Lung (tissue), 11 donors: ENCODE measurements at regions not wholly inside any gene's neighbourhood (a gene's known extent, or its start where the extent isn't known, plus 50 kb on each side); places are given as distances from the start of the nearest gene placed in this dataset.
A peak's percentile ranks its signal among the peaks of the same experiment; 100 is the strongest.

Source experiments
- ATAC-seq: fragments of 200-7000 bp; cut with Tn5 transposase; one replicate; pipeline ENCODE4 v1.9.1; 2020; ENCODE audit warnings: moderate number of reproducible peaks; ENCODE audit not compliant: insufficient read depth, low FRiP score
- DNase-seq, 3 donors: peaks; one replicate each; pipeline ENCODE4 v3.0.0-alpha.2; 2013 to 2017
- H3K27ac ChIP-seq, 2 donors: one replicate each; pipeline ENCODE4 v1.5.1; 2013; ENCODE audit warnings: mild to moderate bottlenecking in 2 of 2, moderate library complexity in 2 of 2, control low read depth in 1 of 2, inconsistent platforms in 1 of 2, low read depth in 1 of 2, low read length in 1 of 2
- H3K27me3 ChIP-seq, 3 donors: one replicate each; pipeline ENCODE4 v1.5.1; 2013; ENCODE audit warnings: low read length in 2 of 3; ENCODE audit not compliant: control insufficient read depth in 3 of 3, insufficient read depth in 3 of 3
- H3K36me3 ChIP-seq, 4 donors: one replicate each; pipeline ENCODE4 v1.5.1; 2013; ENCODE audit warnings: low read length in 4 of 4, mild to moderate bottlenecking in 1 of 4, moderate library complexity in 1 of 4; ENCODE audit not compliant: control insufficient read depth in 4 of 4, insufficient read depth in 4 of 4
- H3K4me1 ChIP-seq, 5 donors: one replicate each; pipeline ENCODE4 v1.5.1; 2013; ENCODE audit warnings: low read length in 5 of 5, mild to moderate bottlenecking in 2 of 5, moderate library complexity in 1 of 5; ENCODE audit not compliant: control insufficient read depth in 5 of 5, insufficient read depth in 5 of 5
- H3K4me3 ChIP-seq: one replicate; pipeline ENCODE4 v1.5.1; 2013; ENCODE audit warnings: mild to moderate bottlenecking, control low read depth, moderate library complexity
- H3K9ac ChIP-seq, 2 donors: one replicate each; pipeline ENCODE4 v1.5.1; 2013; ENCODE audit warnings: low read length in 2 of 2, control low read depth in 1 of 2; ENCODE audit not compliant: insufficient read depth in 1 of 2
- H3K9me3 ChIP-seq, 4 donors: one replicate each; pipeline ENCODE4 v1.5.1; 2013; ENCODE audit warnings: low read length in 3 of 4, mild to moderate bottlenecking in 1 of 4, moderate library complexity in 1 of 4; ENCODE audit not compliant: control insufficient read depth in 4 of 4, insufficient read depth in 3 of 4
- WGBS, 2 donors: extraction: QIAGEN DNeasy Blood & Tissue Kit; methylation state at CpG; one replicate each; pipeline ENCODE4 v1.1.7; 2013; 5-methylcytosine and 5-hydroxymethylcytosine counted together
- TF ChIP-seq, protein P1 (sequence below): IDR thresholded peaks from 2 replicates; pipeline ENCODE4 v1.5.1; 2012; ENCODE audit warnings: mild to moderate bottlenecking; ENCODE audit errors: control extremely low read depth, extremely low read depth
- donor health status: control.
- donor health status: control.
- donor health status: Bipolar disorder and iron deficiency.
- donor health status: healthy.
- donor health status: DM: yes; HTN: yes; CAD: no.

- H3K36me3 ChIP-seq, result no peaks in the 10 kb centered on the region
- H3K4me1 ChIP-seq, result peaks cover 0 to 25% (median 7%) of the 10 kb centered on the region in 5 donors
- H3K9ac ChIP-seq, result no peak overlapping the region
- H3K4me3 ChIP-seq, result peak overlapping the region; percentile 24
- no peaks in the 10 kb centered on the region for H3K27me3 ChIP-seq
- no peaks in the 10 kb centered on the region for H3K9me3 ChIP-seq
- WGBS, 2 donors, result 2 to 10% methylated on average over 11 of the region's 11 CpGs
- DNase-seq (peak; percentile 88 to 97 (median 96)), ATAC-seq (peak; percentile 66)
- no peak overlapping the region for H3K27ac ChIP-seq
- TF ChIP-seq, protein P1, sequence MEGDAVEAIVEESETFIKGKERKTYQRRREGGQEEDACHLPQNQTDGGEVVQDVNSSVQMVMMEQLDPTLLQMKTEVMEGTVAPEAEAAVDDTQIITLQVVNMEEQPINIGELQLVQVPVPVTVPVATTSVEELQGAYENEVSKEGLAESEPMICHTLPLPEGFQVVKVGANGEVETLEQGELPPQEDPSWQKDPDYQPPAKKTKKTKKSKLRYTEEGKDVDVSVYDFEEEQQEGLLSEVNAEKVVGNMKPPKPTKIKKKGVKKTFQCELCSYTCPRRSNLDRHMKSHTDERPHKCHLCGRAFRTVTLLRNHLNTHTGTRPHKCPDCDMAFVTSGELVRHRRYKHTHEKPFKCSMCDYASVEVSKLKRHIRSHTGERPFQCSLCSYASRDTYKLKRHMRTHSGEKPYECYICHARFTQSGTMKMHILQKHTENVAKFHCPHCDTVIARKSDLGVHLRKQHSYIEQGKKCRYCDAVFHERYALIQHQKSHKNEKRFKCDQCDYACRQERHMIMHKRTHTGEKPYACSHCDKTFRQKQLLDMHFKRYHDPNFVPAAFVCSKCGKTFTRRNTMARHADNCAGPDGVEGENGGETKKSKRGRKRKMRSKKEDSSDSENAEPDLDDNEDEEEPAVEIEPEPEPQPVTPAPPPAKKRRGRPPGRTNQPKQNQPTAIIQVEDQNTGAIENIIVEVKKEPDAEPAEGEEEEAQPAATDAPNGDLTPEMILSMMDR, result peak; percentile 74
Observed at GRCh38 chr14:53306267-53306721, 153.2 kb upstream of the DDHD1 start.

DNA sequence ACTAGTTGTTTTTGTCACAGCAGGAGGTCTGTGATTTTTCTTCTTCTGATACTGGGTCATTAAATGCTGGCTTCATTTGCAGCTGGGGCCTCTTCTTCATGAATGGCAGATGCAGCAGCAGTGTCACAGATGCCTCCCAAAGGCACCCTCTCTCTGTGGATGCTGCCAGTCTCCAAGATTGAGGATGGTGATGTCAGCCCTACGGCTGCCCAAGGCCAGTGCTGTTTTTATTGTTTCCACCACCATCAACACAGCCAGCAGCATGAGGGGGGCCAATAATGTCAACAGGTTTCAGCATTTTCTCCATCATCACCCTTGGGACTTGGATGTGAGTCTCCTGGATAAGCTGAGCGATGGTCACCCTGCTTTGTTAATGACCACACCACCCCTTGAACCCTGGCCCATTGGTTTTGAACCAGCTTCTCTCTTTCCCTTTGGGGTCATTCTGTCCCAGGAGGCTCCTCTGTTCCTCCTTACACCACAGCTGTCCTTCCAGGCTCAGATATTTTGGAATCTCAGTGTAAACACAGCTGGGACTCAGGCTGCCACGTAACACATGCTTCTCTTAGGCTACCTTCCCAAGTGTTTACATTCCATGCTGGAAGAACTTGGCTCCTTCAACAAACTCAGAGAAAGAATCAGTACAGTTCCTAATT lies 151.7 kb upstream of the DDHD1 start:
- no peak overlapping the region for H3K9ac ChIP-seq
- peaks cover 0 to 25% (median 7%) of the 10 kb centered on the region in 5 donors for H3K4me1 ChIP-seq
- DNase-seq (peak; percentile 18 to 60 (median 49)), ATAC-seq (no peak)
- no peaks in the 10 kb centered on the region for H3K27me3 ChIP-seq
- TF ChIP-seq, protein P1, result no peak
- no peak overlapping the region for H3K4me3 ChIP-seq
- no peaks in the 10 kb centered on the region for H3K9me3 ChIP-seq
- peak overlapping the region in 1 of 2 donors; percentile 20 for H3K27ac ChIP-seq
- 76 to 78% methylated on average over 3 of the region's 3 CpGs for WGBS, 2 donors
- no peaks in the 10 kb centered on the region for H3K36me3 ChIP-seq

DNA sequence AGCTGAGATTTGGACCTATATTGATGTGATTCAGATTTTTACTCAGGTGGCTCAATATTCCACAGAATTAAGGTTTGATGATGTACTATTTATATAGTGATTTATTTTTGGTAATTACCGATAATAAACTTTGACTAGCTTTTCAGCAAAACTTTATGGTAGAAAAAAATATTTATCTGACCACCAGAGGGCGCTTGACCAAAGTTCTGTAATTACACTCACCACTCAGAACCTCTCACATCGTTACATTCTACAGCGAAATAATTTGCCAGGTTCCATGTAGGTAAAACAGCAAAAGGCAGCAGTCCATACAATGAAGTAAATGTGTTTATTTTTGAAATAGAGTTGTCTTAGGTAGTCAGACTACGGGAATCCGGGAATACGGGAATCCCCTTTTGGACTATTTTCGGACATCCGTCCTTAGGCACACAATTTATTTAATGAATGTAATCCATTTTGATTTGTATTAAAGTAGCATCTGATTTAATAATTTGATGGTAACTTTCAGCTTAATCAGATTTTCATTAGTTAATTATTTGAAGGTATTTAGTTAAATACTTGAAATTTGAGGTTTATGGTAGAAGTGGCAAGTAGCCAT lies 143.0 kb upstream of the DDHD1 start:
- H3K4me1 ChIP-seq, result no peaks in the 10 kb centered on the region
- no peaks in the 10 kb centered on the region for H3K36me3 ChIP-seq
- ATAC-seq (no peak), DNase-seq (peak in 2 of 3 donors; percentile 49 to 67)
- TF ChIP-seq, protein P1, result peak; percentile 26
- H3K9ac ChIP-seq, result no peak overlapping the region
- H3K4me3 ChIP-seq, result no peak overlapping the region
- WGBS, 2 donors, result 51 to 57% methylated on average over 9 of the region's 9 CpGs
- H3K9me3 ChIP-seq, result no peaks in the 10 kb centered on the region
- no peak overlapping the region for H3K27ac ChIP-seq
- H3K27me3 ChIP-seq, result no peaks in the 10 kb centered on the region
